Muscle of leg (tissue), 3 donors: ENCODE measurements at regions not wholly inside any gene's neighbourhood (a gene's known extent, or its start where the extent isn't known, plus 50 kb on each side); places are given as distances from the start of the nearest gene placed in this dataset.
A peak's percentile ranks its signal among the peaks of the same experiment; 100 is the strongest.

Experiments used
- DNase-seq: peaks from one replicate; pipeline ENCODE4 v3.0.0; 2013
- H3K27ac ChIP-seq: one replicate; pipeline ENCODE4 v1.5.1; 2013; ENCODE audit warnings: mild to moderate bottlenecking, low read length, control low read depth
- H3K27me3 ChIP-seq: one replicate; pipeline ENCODE4 v1.6.1; 2013; ENCODE audit warnings: low read length; ENCODE audit not compliant: control insufficient read depth, insufficient read depth
- H3K36me3 ChIP-seq: one replicate; pipeline ENCODE4 v1.6.1; 2013; ENCODE audit warnings: low read length; ENCODE audit not compliant: control insufficient read depth, insufficient read depth
- H3K4me1 ChIP-seq: one replicate; pipeline ENCODE4 v1.6.1; 2013; ENCODE audit warnings: low read length; ENCODE audit not compliant: control insufficient read depth, insufficient read depth
- H3K4me3 ChIP-seq: one replicate; pipeline ENCODE4 v1.5.1; 2013; ENCODE audit warnings: low read length, control low read depth
- H3K9me3 ChIP-seq: replicated peaks from 2 replicates; pipeline ENCODE4 v1.6.1; 2013; ENCODE audit warnings: low read depth, low read length; ENCODE audit not compliant: control insufficient read depth
- WGBS: methylation state at CpG from one replicate; pipeline ENCODE4 v1.1.5; 2013; ENCODE audit warnings: missing lambda C conversion rate; ENCODE audit not compliant: insufficient coverage; 5-methylcytosine and 5-hydroxymethylcytosine counted together

DNA sequence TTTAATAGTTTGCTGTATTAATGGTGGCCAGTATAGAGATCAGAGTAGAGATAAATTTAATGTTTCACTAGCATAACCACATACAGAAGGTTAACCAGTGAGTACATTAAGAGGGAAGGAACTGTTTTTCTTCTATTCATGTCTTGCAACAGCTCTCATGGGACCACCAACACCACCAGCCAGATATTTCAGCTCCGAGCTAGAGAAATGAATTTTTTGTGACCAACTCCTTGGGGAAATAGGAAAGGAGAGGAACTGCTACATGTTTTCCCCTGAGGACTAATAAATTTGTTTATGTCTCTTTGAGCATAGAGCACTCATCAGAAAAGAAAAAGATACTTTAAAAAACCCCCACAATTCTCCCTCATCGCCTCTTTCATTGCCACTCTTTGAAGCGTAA, 247.5 kb downstream of the MBNL1 start:
- H3K4me1 ChIP-seq = no peaks in the 10 kb centered on the region
- H3K27me3 ChIP-seq = no peaks in the 10 kb centered on the region
- H3K4me3 ChIP-seq = no peak overlapping the region
- no peak overlapping the region for H3K27ac ChIP-seq
- H3K36me3 ChIP-seq = no peaks in the 10 kb centered on the region
- no peak for DNase-seq
- H3K9me3 ChIP-seq = no peaks in the 10 kb centered on the region
- WGBS = no CpG with 5 or more reads among the region's 3 CpGs

DNA sequence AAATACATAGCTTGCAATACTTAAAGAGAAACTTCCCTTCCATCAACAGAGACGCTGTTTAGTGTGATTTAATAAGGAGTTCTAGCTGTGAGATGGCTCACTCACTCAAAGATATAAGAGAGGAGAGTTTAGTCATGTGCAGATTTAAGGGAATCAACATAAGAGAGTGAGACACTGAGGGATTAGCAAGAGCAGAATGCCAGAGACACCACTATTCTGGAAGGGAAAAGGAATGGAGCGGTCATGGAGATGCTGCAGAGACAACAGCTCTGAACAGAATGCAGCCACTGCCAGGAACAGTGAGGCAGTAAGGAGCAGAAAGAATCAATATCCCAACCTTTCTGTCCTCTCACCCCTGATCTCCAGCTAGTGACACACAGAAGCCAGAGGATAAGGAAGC, 248.8 kb downstream of the MBNL1 start:
- Histone ChIP-seq H3K4me3 (no peak overlapping the region), H3K9me3 (no peaks in the 10 kb centered on the region)
- peak; percentile 9 for DNase-seq

DNA sequence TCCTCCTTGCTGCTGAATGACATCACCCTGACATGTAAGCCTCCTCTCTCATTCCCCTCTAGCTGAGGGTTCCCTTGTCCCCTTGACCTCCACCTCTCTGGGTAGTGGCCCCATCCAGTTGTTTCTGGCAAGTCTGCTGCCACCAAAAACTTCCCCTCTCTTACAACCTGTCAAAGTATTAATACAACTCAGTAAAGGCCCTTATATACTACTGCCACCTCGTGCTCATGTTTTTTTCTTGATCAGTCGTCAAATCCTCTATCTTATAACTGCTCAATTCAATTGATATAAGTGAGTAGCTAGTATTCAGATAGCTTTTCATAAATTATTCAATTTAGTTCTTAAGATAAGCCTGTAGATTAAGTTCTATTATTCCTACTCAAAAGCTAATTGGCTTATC, 249.6 kb downstream of the MBNL1 start:
- no peaks in the 10 kb centered on the region for H3K9me3 ChIP-seq
- no peaks in the 10 kb centered on the region for H3K27me3 ChIP-seq
- H3K4me1 ChIP-seq = no peaks in the 10 kb centered on the region
- no peak overlapping the region for H3K4me3 ChIP-seq
- H3K36me3 ChIP-seq = no peaks in the 10 kb centered on the region
- no peak for DNase-seq
- H3K27ac ChIP-seq = no peak overlapping the region
- WGBS = no CpG with 5 or more reads among the region's 2 CpGs

More for the DNA sequence above, 248.8 kb downstream of the MBNL1 start:
- no peaks in the 10 kb centered on the region for H3K27me3 ChIP-seq
- WGBS = 60% methylated on average over 1 of the region's 2 CpGs
- no peak overlapping the region for H3K27ac ChIP-seq
- no peaks in the 10 kb centered on the region for H3K4me1 ChIP-seq
- no peaks in the 10 kb centered on the region for H3K36me3 ChIP-seq

GRCh38 chr3:152519376-152519775, 250.6 kb downstream of the MBNL1 start:
- DNase-seq = no peak
- H3K27ac ChIP-seq = no peak overlapping the region
- H3K4me1 ChIP-seq = no peaks in the 10 kb centered on the region
- H3K36me3 ChIP-seq = no peaks in the 10 kb centered on the region
- no peaks in the 10 kb centered on the region for H3K27me3 ChIP-seq
- no peaks in the 10 kb centered on the region for H3K9me3 ChIP-seq
- no peak overlapping the region for H3K4me3 ChIP-seq

- H3K4me1 ChIP-seq = no peaks in the 10 kb centered on the region
- H3K4me3 ChIP-seq = no peak overlapping the region
- WGBS = 100% methylated on average over 1 of the region's 1 CpG
- H3K9me3 ChIP-seq = no peaks in the 10 kb centered on the region
- no peak for DNase-seq
- no peak overlapping the region for H3K27ac ChIP-seq
- H3K36me3 ChIP-seq = no peaks in the 10 kb centered on the region
- H3K27me3 ChIP-seq = no peaks in the 10 kb centered on the region
Observed at GRCh38 chr3:152522036-152522435, 253.3 kb downstream of the MBNL1 start.

DNA sequence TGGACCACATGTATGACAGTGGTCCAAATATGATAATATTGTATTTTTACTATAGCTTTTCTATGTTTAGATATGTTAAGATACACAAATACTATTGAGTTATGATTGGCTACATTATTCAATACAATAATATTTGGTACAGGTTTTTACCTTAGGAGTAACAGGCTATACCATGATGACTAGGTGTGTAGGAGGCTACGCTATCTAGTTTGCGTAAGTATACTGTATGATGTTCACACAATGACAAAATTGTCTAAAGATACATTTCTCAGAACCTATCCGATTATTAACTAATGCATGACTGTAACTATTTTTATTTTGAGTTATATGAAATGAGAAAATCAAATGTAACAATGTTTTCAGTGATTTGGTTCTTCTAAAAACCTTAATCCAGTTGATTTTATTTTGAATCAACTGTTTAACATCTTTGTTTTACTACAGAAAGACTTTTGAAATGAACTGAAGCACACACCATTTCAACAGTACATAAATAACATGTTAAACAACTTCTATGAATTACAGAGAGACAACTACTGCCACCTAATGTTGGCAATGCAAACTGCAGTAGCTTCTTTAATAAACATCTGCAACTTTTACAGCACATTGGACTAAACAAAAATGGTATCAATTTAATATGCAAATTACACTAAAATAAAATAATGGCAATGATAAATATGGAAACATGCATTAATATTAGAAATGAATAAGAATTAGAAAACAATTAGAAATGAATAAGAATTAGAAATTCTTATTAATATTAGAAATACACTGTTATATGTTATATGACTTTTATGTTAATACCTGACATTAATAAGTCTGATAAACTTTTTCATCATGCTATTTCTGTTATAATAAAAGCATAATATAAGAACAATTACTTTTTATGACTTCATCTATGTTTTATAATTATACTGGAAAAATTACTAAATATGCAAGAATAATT, 255.7 kb downstream of the MBNL1 start:
- Histone ChIP-seq H3K27ac (no peak overlapping the region), H3K4me1 (no peaks in the 10 kb centered on the region), H3K4me3 (no peak overlapping the region), H3K36me3 (no peaks in the 10 kb centered on the region), H3K9me3 (no peaks in the 10 kb centered on the region), H3K27me3 (no peaks in the 10 kb centered on the region)
- WGBS = no CpG with 5 or more reads among the region's 3 CpGs
- peak; percentile 73 for DNase-seq

DNA sequence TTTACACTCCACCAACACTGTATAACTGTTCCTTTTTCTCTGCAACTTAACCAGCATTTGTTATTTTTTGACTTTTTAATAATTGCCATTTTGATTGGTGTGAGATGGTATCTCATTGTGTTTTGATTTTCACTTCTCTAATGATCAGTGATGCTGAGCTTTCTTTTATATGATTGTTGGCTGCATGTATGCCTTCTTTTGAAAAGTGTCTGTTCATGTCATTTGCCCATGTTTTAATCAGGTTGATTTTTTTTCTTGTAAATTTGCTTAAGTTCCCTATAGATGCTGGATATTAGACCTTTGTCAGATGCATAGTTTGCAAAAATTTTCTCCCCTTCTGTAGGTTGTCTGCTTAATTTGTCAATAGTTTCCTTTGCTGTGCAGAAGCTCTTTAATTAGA, 263.0 kb downstream of the MBNL1 start:
- Histone ChIP-seq H3K36me3 (no peaks in the 10 kb centered on the region), H3K4me3 (no peak overlapping the region), H3K9me3 (peaks cover 2% of the 10 kb centered on the region), H3K27ac (no peak overlapping the region), H3K27me3 (no peaks in the 10 kb centered on the region), H3K4me1 (no peaks in the 10 kb centered on the region)
- no peak for DNase-seq

- no CpG with 5 or more reads among the region's 1 CpG for WGBS
- H3K9me3 ChIP-seq = peaks cover 4% of the 10 kb centered on the region
- no peaks in the 10 kb centered on the region for H3K4me1 ChIP-seq
- no peak overlapping the region for H3K27ac ChIP-seq
- DNase-seq = no peak
- H3K36me3 ChIP-seq = no peaks in the 10 kb centered on the region
- H3K27me3 ChIP-seq = no peaks in the 10 kb centered on the region
- no peak overlapping the region for H3K4me3 ChIP-seq
Observed at GRCh38 chr3:152538518-152538917, 269.8 kb downstream of the MBNL1 start.

DNA sequence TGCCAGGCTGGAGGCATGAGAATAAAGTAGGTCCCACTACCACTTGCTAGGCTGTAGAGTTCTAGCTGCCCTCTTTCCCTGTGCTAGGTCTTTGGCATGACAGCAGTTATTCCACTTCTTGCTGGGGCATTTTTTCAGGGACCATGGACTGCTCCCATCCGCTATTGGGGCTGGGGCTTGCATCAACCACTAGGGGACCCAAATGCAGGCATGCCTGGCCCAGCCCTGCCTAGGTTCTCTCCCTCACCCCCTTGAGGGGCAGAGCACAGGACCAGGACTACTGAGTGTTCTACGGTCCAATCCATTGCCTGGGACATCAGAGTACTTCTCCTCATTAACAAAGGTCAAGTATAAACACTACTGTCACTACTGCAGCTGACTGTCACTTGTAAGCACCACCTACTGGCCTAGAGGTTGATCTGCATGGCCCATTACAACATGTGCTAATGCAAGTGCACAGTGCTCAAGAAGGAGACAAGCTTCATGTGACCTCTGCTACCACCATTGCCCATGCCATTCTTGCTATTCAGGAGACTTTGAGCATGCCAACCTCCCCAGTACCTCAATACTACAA, 270.5 kb downstream of the MBNL1 start:
- WGBS = 84% methylated on average over 2 of the region's 2 CpGs
- no peak for DNase-seq
- no peaks in the 10 kb centered on the region for H3K27me3 ChIP-seq
- H3K9me3 ChIP-seq = peaks cover 4% of the 10 kb centered on the region
- no peak overlapping the region for H3K4me3 ChIP-seq
- H3K4me1 ChIP-seq = no peaks in the 10 kb centered on the region
- no peak overlapping the region for H3K27ac ChIP-seq
- H3K36me3 ChIP-seq = no peaks in the 10 kb centered on the region

- Histone ChIP-seq H3K9me3 (peaks cover 4% of the 10 kb centered on the region), H3K27me3 (no peaks in the 10 kb centered on the region), H3K4me3 (no peak overlapping the region), H3K4me1 (no peaks in the 10 kb centered on the region), H3K36me3 (no peaks in the 10 kb centered on the region), H3K27ac (no peak overlapping the region)
- no peak for DNase-seq
Observed at GRCh38 chr3:152540120-152540519, 271.4 kb downstream of the MBNL1 start.
